SIG-M5 treated with dmso at 0.1 percent for 504 hours (cell line): ENCODE measurements at regions not wholly inside any gene's neighbourhood (a gene's known extent, or its start where the extent isn't known, plus 50 kb on each side); places are given as distances from the start of the nearest gene placed in this dataset.
"Not testable (repeated sequence)": the region's sequence is repeated elsewhere in the genome, so short reads cannot be mapped to it uniquely, and the experiment has no call there.

ENCODE experiments used
- DNase-seq: peaks from one replicate; lab custom pipeline; 2025; ENCODE audit not compliant: unreplicated experiment; lab: John Stamatoyannopoulos, UW

- DNase-seq = no peak
Observed at GRCh38 chr5:51652980-51653379, 269.7 kb downstream of the ISL1 start.

- DNase-seq = no peak
Observed at GRCh38 chr5:51657340-51658240, 274.3 kb downstream of the ISL1 start.

- DNase-seq = no peak
Observed at GRCh38 chr5:51661646-51662265, 278.5 kb downstream of the ISL1 start.

- no peak for DNase-seq
Observed at GRCh38 chr5:51664491-51665250, 281.4 kb downstream of the ISL1 start.

GRCh38 chr5:51665251-51665593 lies 282.0 kb downstream of the ISL1 start:
- DNase-seq = no peak

GRCh38 chr5:51669095-51669494 lies 285.8 kb downstream of the ISL1 start:
- no peak for DNase-seq

GRCh38 chr5:51678330-51678729 lies 295.1 kb downstream of the ISL1 start:
- DNase-seq = no peak

- DNase-seq = no peak
Observed at GRCh38 chr5:51679286-51679685, 296.0 kb downstream of the ISL1 start.

GRCh38 chr5:51684794-51685355 lies 301.6 kb downstream of the ISL1 start:
- DNase-seq = no peak

GRCh38 chr5:51685419-51685818 lies 302.2 kb downstream of the ISL1 start:
- no peak for DNase-seq

- DNase-seq = no peak
Observed at GRCh38 chr5:51686622-51687021, 303.4 kb downstream of the ISL1 start.

GRCh38 chr5:51691538-51692079 lies 308.4 kb downstream of the ISL1 start:
- peak; percentile 12 for DNase-seq

GRCh38 chr5:51694826-51695225 lies 311.6 kb downstream of the ISL1 start:
- DNase-seq = no peak

- DNase-seq = no peak
Observed at GRCh38 chr5:51696122-51696521, 312.9 kb downstream of the ISL1 start.

GRCh38 chr5:51702046-51702445 lies 318.8 kb downstream of the ISL1 start:
- not testable (repeated sequence) for DNase-seq

- no peak for DNase-seq
Observed at GRCh38 chr5:51712201-51712600, 329.0 kb downstream of the ISL1 start.

GRCh38 chr5:51715445-51715844 lies 332.2 kb downstream of the ISL1 start:
- DNase-seq = not testable (repeated sequence)

- no peak for DNase-seq
Observed at GRCh38 chr5:51731421-51732029, 348.3 kb downstream of the ISL1 start.

- no peak for DNase-seq
Observed at GRCh38 chr5:51732304-51732703, 349.1 kb downstream of the ISL1 start.

- DNase-seq = no peak
Observed at GRCh38 chr5:51734677-51735076, 351.4 kb downstream of the ISL1 start.

- DNase-seq = no peak
Observed at GRCh38 chr5:51746023-51746422, 362.8 kb downstream of the ISL1 start.
